Medulla oblongata (tissue), 1 donor: ENCODE measurements at regions not wholly inside any gene's neighbourhood (a gene's known extent, or its start where the extent isn't known, plus 50 kb on each side); places are given as distances from the start of the nearest gene placed in this dataset.
"Not testable (repeated sequence)": the region's sequence is repeated elsewhere in the genome, so short reads cannot be mapped to it uniquely, and the experiment has no call there.

ENCODE experiments used
- DNase-seq: peaks from one replicate; pipeline ENCODE4 v3.0.0-alpha.2; 2015; ENCODE audit errors: extremely low spot score

GRCh38 chr12:30345744-30346471 lies 349.8 kb downstream of the IPO8 start:
- DNase-seq = no peak

GRCh38 chr12:30330565-30330964 lies 365.1 kb downstream of the IPO8 start:
- DNase-seq = no peak

GRCh38 chr12:30329281-30329680 lies 366.4 kb downstream of the IPO8 start:
- no peak for DNase-seq

- DNase-seq = no peak
These were observed 372.7 kb downstream of the IPO8 start for GRCh38 chr12:30323008-30323407.

- no peak for DNase-seq
These were observed 375.1 kb downstream of the IPO8 start for GRCh38 chr12:30320561-30320960.

GRCh38 chr12:30314506-30315100 lies 381.1 kb downstream of the IPO8 start:
- no peak for DNase-seq

GRCh38 chr12:30308010-30308717 lies 387.5 kb downstream of the IPO8 start:
- no peak for DNase-seq

- DNase-seq = no peak
These were observed 391.1 kb downstream of the IPO8 start for GRCh38 chr12:30304528-30304927.

GRCh38 chr12:30301291-30301690 lies 394.4 kb downstream of the IPO8 start:
- DNase-seq = no peak

GRCh38 chr12:30296486-30296885 lies 399.2 kb downstream of the IPO8 start:
- DNase-seq = no peak

- no peak for DNase-seq
These were observed 409.2 kb downstream of the IPO8 start for GRCh38 chr12:30286345-30286926.

GRCh38 chr12:30278401-30278800 lies 417.3 kb downstream of the IPO8 start:
- DNase-seq = peak; percentile 56

GRCh38 chr12:30272515-30272914 lies 423.2 kb downstream of the IPO8 start:
- DNase-seq = not testable (repeated sequence)

GRCh38 chr12:30269496-30269895 lies 426.2 kb downstream of the IPO8 start:
- no peak for DNase-seq

- DNase-seq = no peak
These were observed 427.6 kb downstream of the IPO8 start for GRCh38 chr12:30268041-30268440.

GRCh38 chr12:30263434-30263833 lies 432.2 kb downstream of the IPO8 start:
- no peak for DNase-seq

GRCh38 chr12:30257618-30258017 lies 438.1 kb downstream of the IPO8 start:
- DNase-seq = no peak

GRCh38 chr12:30251546-30251945 lies 444.1 kb downstream of the IPO8 start:
- no peak for DNase-seq

GRCh38 chr12:30243426-30243825 lies 452.2 kb downstream of the IPO8 start:
- no peak for DNase-seq

GRCh38 chr12:30219047-30219446 lies 435.3 kb upstream of the TMTC1 start:
- no peak for DNase-seq

GRCh38 chr12:30218073-30218472 lies 434.3 kb upstream of the TMTC1 start:
- no peak for DNase-seq

- no peak for DNase-seq
These were observed 429.4 kb upstream of the TMTC1 start for GRCh38 chr12:30213166-30213565.

- DNase-seq = no peak
These were observed 428.0 kb upstream of the TMTC1 start for GRCh38 chr12:30211743-30212142.
